ENCODE measurements at regions not wholly inside any gene's neighbourhood (a gene's known extent, or its start where the extent isn't known, plus 50 kb on each side); places are given as distances from the start of the nearest gene placed in this dataset.

DNA sequence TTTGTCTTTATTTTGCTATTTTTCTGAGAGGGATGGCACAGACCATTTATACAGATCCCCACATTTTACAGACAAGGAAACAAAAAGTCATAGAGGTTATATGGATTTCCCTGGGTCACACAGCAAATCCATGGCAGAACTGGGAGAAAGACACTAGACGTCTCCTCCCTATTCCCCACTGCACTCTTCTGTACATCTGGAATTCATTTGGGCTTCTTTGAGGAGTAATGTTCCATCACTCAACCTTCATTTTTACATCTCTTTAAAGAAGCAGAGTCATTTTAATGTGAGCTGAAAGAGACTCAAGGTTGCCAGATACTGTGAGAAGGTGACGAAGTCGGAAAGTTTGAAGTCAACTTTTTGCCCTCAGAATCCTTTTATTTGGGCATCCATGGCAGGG, 207.3 kb downstream of the OTOR start:
- Mint-ChIP-seq H3K27me3 (ENCODE audit: unreplicated experiment) (peaks cover 37% of the 10 kb centered on the region), H3K9me3 (ENCODE audit: unreplicated experiment) (no peaks in the 10 kb centered on the region), H3K4me3 (ENCODE audit: unreplicated experiment) (no peak overlapping the region), H3K27ac (ENCODE audit: unreplicated experiment) (no peak overlapping the region), H3K4me1 (ENCODE audit: unreplicated experiment) (no peaks in the 10 kb centered on the region), H3K36me3 (ENCODE audit: unreplicated experiment) (no peaks in the 10 kb centered on the region)
- DNase-seq (ENCODE audit: extremely low spot score, unreplicated experiment) = no peak
- TF ChIP-seq, protein P1, sequence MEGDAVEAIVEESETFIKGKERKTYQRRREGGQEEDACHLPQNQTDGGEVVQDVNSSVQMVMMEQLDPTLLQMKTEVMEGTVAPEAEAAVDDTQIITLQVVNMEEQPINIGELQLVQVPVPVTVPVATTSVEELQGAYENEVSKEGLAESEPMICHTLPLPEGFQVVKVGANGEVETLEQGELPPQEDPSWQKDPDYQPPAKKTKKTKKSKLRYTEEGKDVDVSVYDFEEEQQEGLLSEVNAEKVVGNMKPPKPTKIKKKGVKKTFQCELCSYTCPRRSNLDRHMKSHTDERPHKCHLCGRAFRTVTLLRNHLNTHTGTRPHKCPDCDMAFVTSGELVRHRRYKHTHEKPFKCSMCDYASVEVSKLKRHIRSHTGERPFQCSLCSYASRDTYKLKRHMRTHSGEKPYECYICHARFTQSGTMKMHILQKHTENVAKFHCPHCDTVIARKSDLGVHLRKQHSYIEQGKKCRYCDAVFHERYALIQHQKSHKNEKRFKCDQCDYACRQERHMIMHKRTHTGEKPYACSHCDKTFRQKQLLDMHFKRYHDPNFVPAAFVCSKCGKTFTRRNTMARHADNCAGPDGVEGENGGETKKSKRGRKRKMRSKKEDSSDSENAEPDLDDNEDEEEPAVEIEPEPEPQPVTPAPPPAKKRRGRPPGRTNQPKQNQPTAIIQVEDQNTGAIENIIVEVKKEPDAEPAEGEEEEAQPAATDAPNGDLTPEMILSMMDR (IDR thresholded peaks at IDR 0.05) = no peak

DNA sequence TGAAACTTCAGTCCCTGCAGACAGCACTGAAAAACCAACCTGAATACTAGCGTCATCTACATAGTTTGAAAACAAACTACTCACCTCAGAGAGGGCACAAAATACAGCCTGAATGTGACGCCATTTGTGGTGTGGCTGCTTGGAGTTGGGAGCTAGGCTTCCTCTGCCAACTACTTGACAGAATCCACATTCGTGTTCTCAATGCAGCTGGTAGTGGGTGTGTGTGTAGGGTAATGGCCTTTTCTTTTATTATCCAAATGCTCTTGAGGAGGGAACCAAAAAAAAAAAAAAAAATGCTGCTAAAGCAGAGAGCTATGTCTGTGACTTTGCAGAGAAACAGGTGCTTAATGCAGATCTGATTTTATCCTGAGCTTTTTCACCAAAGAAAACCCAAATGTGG, 207.8 kb downstream of the OTOR start:
- Mint-ChIP-seq H3K4me3 (ENCODE audit: unreplicated experiment) (no peak overlapping the region), H3K36me3 (ENCODE audit: unreplicated experiment) (no peaks in the 10 kb centered on the region), H3K4me1 (ENCODE audit: unreplicated experiment) (no peaks in the 10 kb centered on the region), H3K27me3 (ENCODE audit: unreplicated experiment) (peaks cover 37% of the 10 kb centered on the region), H3K27ac (ENCODE audit: unreplicated experiment) (no peak overlapping the region), H3K9me3 (ENCODE audit: unreplicated experiment) (no peaks in the 10 kb centered on the region)
- DNase-seq (ENCODE audit: extremely low spot score, unreplicated experiment) = no peak
- TF ChIP-seq, protein P1 (IDR thresholded peaks at IDR 0.05) = no peak

DNA sequence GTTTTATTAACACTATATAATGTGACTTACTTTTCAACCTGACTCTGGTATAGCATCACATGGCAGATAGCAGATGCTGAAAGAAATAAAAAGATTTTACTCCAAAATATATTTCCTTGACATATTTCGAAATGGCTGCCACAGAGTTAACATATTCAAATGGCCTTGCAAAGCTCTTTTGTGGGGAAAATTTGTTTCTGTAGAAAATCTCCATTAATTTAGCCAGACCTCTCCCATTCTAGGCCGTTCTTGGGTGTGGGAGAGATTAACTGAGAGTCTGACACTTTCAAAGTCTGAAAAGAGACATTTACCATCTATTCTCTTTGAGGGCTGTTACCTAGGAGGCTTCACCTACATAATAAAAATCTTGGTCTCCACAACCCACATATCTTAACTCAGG, 217.2 kb downstream of the OTOR start:
- no peak overlapping the region for H3K4me3 Mint-ChIP-seq (ENCODE audit: unreplicated experiment)
- H3K9me3 Mint-ChIP-seq (ENCODE audit: unreplicated experiment) = no peaks in the 10 kb centered on the region
- no peak overlapping the region for H3K27ac Mint-ChIP-seq (ENCODE audit: unreplicated experiment)
- no peaks in the 10 kb centered on the region for H3K36me3 Mint-ChIP-seq (ENCODE audit: unreplicated experiment)
- no peaks in the 10 kb centered on the region for H3K4me1 Mint-ChIP-seq (ENCODE audit: unreplicated experiment)
- no peak for DNase-seq (ENCODE audit: extremely low spot score, unreplicated experiment)
- H3K27me3 Mint-ChIP-seq (ENCODE audit: unreplicated experiment) = peaks cover 7% of the 10 kb centered on the region
- TF ChIP-seq, protein P1 (IDR thresholded peaks at IDR 0.05) = no peak

DNA sequence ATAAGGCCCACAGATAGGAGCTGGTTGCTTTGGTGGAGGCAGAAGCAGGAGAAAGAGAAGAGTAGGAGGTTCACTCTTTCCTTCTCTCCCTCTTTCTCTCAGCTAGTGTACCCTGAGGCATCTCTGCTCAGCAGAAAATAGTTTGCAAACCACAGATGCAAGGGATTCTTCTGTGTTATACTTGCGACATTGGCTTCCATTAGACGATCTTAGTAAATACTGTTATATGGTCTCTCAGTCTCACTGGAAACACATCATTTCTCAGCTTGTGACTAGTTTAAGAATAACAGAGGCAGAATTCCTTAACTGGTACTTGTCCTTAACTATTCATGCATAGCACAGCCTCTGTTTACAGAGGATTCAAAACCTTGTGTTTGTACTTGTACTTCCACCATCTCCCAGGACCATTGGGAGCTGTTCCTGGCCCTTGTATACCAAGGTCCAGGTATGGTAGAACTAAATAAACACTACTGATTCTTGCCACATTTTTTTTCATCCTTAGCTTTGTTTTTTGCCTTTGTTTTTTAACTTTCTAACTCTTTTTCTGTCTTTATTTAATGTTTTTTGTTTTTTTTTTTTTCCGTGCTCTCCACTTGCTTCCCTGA, 218.2 kb downstream of the OTOR start:
- H3K4me3 Mint-ChIP-seq (ENCODE audit: unreplicated experiment) = no peak overlapping the region
- H3K4me1 Mint-ChIP-seq (ENCODE audit: unreplicated experiment) = no peaks in the 10 kb centered on the region
- H3K36me3 Mint-ChIP-seq (ENCODE audit: unreplicated experiment) = no peaks in the 10 kb centered on the region
- H3K27me3 Mint-ChIP-seq (ENCODE audit: unreplicated experiment) = peaks cover 14% of the 10 kb centered on the region
- TF ChIP-seq, protein P1 (IDR thresholded peaks at IDR 0.05) = no peak
- H3K27ac Mint-ChIP-seq (ENCODE audit: unreplicated experiment) = no peak overlapping the region
- DNase-seq (ENCODE audit: extremely low spot score, unreplicated experiment) = no peak
- no peaks in the 10 kb centered on the region for H3K9me3 Mint-ChIP-seq (ENCODE audit: unreplicated experiment)

DNA sequence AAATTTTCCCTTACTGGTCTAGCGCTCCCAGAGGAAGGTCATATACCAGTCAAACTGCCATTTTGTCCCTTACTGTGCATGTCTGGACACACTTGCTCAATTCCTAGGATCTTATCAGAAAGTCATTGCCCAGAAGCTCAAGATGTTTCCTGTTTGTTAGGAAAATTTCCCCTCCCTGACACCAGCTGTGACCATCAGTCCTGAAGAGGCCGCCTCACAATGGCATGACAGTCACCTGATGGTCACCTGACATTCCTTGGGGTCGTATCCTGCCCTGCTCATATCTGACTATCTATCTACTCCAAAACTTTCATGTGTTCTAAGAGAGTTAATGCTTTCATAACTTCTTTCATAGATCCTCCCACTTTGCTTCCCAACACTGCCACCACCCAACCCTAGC, 219.9 kb downstream of the OTOR start:
- H3K9me3 Mint-ChIP-seq (ENCODE audit: unreplicated experiment) = no peaks in the 10 kb centered on the region

More for the DNA sequence above, 219.9 kb downstream of the OTOR start:
- no peaks in the 10 kb centered on the region for H3K4me1 Mint-ChIP-seq (ENCODE audit: unreplicated experiment)
- no peak overlapping the region for H3K4me3 Mint-ChIP-seq (ENCODE audit: unreplicated experiment)
- peaks cover 14% of the 10 kb centered on the region for H3K27me3 Mint-ChIP-seq (ENCODE audit: unreplicated experiment)
- H3K36me3 Mint-ChIP-seq (ENCODE audit: unreplicated experiment) = no peaks in the 10 kb centered on the region
- no peak overlapping the region for H3K27ac Mint-ChIP-seq (ENCODE audit: unreplicated experiment)
- TF ChIP-seq, protein P1 (IDR thresholded peaks at IDR 0.05) = no peak
- no peak for DNase-seq (ENCODE audit: extremely low spot score, unreplicated experiment)
